ENCODE measurements at regions not wholly inside any gene's neighbourhood (a gene's known extent, or its start where the extent isn't known, plus 50 kb on each side); places are given as distances from the start of the nearest gene placed in this dataset.

DNA sequence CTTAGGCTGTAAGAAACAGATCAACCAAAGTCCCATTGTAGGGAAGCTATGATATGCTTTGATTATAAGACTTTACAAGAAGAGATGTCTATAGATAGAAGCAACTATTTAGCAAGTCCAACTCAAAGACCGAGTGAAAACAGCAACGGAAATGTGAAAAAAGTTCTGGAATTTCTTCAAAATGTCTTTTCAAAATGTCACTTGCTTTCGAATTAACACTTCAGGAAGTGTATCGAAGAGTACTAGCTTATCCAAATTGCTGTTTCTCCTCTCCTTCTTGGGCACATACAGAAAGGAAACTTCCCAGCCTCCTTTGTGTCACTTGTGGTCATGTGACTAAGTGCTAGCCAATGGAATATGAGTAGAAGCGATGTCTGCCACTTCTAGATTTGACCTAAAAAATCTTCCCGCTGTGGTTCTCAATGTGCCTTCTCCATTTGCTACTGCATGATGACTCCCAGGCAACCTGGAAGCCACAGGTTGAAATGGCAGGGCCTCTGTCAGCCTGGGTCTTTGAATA, 89.9 kb downstream of the TSEN15 start:
- no peak for DNase-seq (ENCODE audit: low spot score)

DNA sequence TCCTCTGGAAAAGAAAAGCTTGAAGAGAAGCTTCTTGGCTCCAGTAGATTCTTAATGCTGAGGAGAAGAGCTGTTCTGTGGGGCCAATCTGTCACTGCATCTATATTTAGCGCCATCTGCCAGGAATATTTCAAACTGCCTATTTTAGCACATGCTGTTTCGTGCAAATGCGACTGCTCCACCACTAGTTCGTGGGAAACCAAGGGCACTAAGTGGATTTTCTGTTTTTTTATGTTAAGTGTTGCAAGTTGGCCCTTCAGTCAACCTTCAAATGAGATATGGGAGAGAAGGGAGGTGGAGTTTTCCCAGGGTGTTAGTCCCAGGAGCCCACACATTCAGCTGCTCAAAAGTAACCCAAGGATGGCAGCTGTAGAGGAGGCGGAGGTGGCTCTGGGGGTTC, 91.9 kb downstream of the TSEN15 start:
- no peak for DNase-seq (ENCODE audit: low spot score)

GRCh38 chr1:184145083-184145482, 93.6 kb downstream of the TSEN15 start:
- no peak for DNase-seq (ENCODE audit: low spot score)

DNA sequence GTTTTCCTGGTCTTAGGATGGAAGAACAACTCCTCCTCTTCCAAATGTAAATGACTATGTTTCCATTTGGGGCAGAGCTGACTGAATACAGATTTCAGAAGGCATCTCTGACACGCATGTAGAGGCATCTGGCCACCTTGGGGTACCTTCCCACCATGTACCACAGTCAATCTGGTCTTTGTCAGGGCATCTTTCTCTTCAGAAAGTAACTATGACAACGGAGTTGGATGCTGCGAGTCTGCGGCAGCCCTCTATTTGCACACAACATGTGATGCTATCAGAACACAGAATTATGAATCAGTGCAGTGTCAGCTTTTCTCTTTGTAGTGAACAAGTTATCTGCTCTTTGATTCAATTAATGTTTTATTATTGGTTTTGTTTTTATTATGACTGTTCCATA, 94.7 kb downstream of the TSEN15 start:
- no peak for DNase-seq (ENCODE audit: low spot score)

GRCh38 chr1:184150776-184151531, 99.4 kb downstream of the TSEN15 start:
- no peak for DNase-seq (ENCODE audit: low spot score)

- no peak for DNase-seq (ENCODE audit: low spot score)
Measured at GRCh38 chr1:184152434-184152898, 100.9 kb downstream of the TSEN15 start.

DNA sequence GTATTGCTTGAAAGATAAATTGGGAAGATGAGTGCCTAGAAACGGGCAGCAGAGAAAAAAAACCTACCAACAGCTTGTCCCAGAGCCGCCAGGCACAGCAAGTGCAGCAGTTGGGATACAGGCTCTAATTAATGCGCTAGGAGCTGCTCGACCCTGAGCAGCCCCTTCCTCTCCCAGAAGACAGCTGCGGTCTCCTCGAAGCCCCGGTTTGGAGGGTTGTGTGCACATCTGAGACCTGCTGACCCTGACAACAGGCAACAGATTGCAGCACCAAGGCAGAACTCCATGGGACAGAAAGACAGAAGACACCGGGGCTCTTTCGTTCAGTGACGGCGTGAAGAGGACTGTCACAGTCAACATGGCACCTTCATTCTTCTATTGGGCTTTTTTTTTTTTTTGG, 101.4 kb downstream of the TSEN15 start:
- DNase-seq (ENCODE audit: low spot score): no peak

- DNase-seq (ENCODE audit: low spot score): no peak
Measured at GRCh38 chr1:184153731-184154130, 102.2 kb downstream of the TSEN15 start.

- DNase-seq (ENCODE audit: low spot score): no peak
Measured at GRCh38 chr1:184156521-184157393, 105.2 kb downstream of the TSEN15 start.

- no peak for DNase-seq (ENCODE audit: low spot score)
Measured at GRCh38 chr1:184157394-184157742, 105.8 kb downstream of the TSEN15 start.

- DNase-seq (ENCODE audit: low spot score): no peak
Measured at GRCh38 chr1:184158896-184159681, 107.6 kb downstream of the TSEN15 start.

DNA sequence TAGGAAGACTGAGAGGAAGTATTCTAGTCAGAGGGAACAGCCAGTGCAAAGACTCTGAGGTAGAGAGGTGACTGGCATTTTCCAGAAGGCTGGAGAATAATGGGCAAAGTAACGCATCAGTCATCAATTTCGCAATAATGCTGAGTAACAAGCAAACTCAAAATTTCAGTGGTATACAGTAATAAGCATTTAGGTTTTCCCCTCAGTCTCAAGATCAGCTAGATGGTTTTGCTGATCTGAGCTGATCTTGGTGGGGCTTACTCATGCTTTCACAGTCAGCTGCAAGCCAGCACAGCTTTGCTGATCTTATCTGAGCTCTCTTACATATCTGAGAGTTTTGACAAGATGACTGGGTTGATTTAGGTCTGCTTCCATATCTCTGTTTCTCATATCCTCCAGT, 108.7 kb downstream of the TSEN15 start:
- DNase-seq (ENCODE audit: low spot score): no peak

- no peak for DNase-seq (ENCODE audit: low spot score)
Measured at GRCh38 chr1:184161071-184161698, 109.7 kb downstream of the TSEN15 start.

DNA sequence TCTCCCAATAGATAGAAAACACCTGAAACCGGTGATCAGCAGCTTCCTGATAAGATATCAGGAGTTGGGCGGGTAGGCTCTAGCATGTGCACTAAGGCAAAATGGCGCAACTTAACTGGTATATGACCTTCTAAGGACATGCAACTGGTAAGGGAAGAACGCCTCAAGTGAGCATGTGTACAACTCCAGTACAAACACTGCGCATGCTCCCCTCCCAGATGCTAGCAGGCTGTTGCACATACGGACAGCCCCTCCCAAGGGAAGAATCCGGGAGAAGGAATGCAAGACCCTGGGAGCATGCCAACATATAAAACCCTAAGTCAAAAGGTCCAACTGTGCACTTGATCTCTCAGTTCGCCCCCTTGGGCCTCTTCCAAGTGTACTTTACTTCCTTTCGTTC, 110.8 kb downstream of the TSEN15 start:
- DNase-seq (ENCODE audit: low spot score): no peak

DNA sequence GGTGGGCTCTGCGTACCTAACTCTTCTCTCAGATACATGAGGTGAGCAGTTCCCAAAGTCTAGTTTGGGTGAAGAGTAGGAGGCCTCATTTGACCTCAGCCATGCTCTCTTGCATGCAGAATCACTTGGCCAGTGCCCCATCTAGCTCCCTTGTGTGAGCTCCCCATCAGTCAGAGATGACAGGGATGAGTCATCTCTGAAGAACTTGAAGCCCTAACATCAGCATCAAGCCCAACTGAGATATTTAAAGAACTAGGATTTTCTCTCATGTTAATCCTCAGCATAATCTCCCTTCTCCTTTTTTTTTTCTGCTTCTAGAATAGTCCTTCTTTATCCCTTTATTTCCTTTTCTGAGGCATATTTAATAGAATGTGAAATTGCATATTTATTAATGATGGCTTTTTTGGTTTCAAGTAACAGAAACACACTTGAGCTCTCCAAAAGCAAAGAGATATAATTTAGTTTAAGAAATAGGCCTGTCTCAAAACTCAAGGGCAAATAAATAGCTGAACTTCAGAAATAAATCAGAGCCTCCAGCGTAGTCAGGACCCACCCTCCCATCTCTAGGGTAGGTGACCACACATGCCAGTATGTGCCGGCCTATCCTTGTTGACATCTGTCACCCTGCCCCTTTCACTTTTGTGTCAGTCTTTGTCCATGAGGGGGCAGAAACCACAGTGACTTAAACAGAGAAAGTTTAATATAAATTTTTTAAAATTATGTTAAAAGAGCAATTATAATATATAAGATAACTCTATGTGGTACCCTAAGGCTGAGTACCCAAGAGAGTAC, 112.3 kb downstream of the TSEN15 start:
- no peak for DNase-seq (ENCODE audit: low spot score)

DNA sequence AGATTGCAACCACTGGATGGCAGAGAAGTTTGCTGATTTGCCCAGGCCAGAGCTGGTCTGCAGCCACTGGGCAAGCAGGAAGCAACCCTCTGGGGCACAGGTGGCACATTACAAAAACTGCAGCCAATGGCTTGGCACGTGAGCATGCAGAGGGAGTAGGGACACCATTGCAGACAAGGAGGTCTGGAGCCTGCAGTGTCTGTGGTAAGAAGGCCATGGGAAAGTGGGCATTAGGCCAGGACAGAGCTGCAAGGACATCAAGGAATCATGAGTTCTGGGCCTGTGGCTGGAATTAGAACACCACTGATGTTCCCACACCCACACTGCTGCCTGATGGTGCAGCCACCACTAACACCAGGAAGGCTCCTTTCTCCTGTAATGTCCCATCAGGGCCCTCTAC, 113.0 kb downstream of the TSEN15 start:
- no peak for DNase-seq (ENCODE audit: low spot score)

DNA sequence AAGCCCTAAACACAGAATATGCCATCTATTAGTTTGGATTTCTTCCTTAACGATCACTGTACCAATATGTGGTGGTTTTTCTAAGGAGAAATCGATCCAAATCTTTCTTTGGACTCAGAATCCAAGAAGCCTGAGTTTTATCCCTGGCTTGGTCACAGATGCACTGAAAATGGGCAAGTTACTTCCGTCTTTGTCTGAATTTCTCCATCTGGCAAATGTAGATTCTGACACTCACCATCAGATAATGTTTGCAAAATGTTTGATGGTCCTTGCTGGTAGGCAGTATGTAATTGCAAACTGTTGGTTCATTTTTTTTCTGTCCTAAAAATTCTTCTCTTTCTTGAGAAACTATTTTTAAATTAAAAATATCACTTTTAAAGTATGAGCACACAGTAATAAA, 115.0 kb downstream of the TSEN15 start:
- no peak for DNase-seq (ENCODE audit: low spot score)

DNA sequence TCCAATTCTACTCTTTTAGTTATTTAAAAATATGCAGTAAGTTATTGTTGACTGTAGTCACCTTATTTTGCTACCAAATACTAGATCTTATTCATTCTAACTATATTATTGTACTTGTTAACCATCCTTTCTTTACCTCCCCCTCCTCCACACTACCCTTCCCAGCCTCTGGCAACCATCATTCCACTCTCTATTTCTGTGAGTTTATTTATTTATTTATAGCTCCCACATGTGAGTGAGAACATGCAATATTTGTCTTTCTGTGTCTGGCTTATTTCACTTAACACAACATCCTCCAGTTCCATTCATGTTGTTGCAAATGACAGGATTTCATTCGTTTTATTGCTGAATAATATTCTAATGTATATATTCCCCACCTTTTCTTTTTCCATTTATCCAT, 115.8 kb downstream of the TSEN15 start:
- DNase-seq (ENCODE audit: low spot score): no peak

DNA sequence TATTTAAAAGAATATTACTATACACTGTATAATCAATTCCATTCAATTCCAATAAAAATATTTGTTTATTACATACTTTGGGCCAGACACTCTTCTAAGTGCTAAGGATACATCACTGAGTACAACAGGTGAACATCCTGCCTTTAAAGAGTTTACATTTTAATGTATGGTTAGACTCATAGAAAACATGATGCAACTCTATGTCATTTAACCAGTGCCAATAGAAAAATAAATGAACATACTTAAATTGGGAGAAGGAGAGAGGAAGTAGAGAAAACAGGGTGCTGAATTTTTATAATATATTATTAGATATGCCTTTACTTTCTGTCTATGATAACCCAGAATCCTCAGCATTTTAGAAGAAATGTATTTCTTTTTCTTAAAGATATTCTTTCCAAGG, 119.2 kb downstream of the TSEN15 start:
- no peak for DNase-seq (ENCODE audit: low spot score)

DNA sequence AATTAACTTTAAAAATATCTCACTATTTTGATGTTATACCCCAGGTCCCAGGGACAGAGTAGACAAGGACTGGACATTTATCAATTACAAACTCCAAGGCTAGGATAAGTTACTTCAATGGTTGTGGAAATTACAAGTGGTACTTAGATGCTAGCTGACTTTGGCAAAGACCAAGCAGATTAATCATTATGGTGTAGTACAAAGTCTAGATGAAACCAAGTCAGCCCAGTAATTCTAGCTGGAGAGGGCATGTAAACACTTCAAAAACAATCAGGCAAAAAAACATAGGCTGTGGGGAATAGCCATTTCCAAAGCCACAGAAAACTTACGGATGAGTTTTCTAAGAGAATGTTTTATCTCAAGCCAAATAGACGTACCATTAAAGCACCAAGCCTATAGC, 124.5 kb downstream of the TSEN15 start:
- no peak for DNase-seq (ENCODE audit: low spot score)

DNA sequence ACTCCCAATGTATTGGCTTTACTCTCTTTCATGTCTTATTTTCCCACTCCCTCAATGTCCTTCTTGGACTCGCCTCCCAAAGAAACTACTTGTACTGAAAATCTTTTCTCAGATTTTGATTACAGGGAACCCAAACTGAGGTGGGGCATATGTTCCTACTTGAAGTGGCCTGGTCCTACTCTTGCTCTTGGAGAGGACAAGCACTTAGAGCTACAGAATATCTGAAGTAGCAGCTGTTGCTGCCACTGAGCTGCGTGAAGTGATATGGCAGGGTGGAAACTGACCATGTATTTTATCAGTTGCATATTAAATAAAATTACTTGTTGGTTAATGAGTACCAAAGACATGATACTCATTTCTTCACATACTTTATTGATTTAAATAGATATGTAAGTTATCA, 129.5 kb downstream of the TSEN15 start:
- DNase-seq (ENCODE audit: low spot score): no peak

Data from left forelimb (tissue), 1 donor.